B cell (primary cell): ENCODE measurements at regions not wholly inside any gene's neighbourhood (a gene's known extent, or its start where the extent isn't known, plus 50 kb on each side); places are given as distances from the start of the nearest gene placed in this dataset.

ENCODE experiments used
- ATAC-seq: fragments of 200-7000 bp; cut with Tn5 transposase; one replicate; pipeline ENCODE4 v1.10.0; 2021; ENCODE audit warnings: low read depth, mild to moderate bottlenecking, moderate number of reproducible peaks, moderate library complexity
- CTCF ChIA-PET: fragments of 350-600 bp; sonication (Branson Sonifier 250); formaldehyde crosslinking; loops from one replicate; lab custom pipeline; 2021; ENCODE audit warnings: antibody characterized with exemption, inconsistent platforms; lab: Charles Lee
- POLR2A ChIA-PET: fragments of 350-600 bp; sonication (Branson Sonifier 250); formaldehyde crosslinking; loops from one replicate; lab custom pipeline; 2021; ENCODE audit warnings: antibody characterized with exemption; lab: Charles Lee
- DNase-seq: peaks from one replicate; pipeline ENCODE4 v3.0.0; 2013
- H2AFZ ChIP-seq: 2 replicates; pipeline ENCODE4 v1.6.1; 2012; ENCODE audit warnings: mild to moderate bottlenecking, low read depth, low read length; ENCODE audit not compliant: insufficient read depth, poor library complexity, severe bottlenecking
- H3K27ac ChIP-seq, 2 donors: 1 replicate in 1 of 2; 2 replicates in 1 of 2; pipeline ENCODE4 v1.5.1; 2012 to 2013; ENCODE audit warnings: low read length in 2 of 2, mild to moderate bottlenecking in 2 of 2, moderate library complexity in 1 of 2
- H3K27me3 ChIP-seq, 4 experiments: fragments of 200-600 bp in 1 of 4; sonication (generic) in 1 of 4; replicated peaks in 1 of 4; 1 replicate in 2 of 4; 2 replicates in 2 of 4; pipeline versions ENCODE4 v1.6.1 to v1.7.0; 2013 to 2016; ENCODE audit warnings: low read length in 3 of 4, mild to moderate bottlenecking in 2 of 4, mixed read lengths in 1 of 4, moderate library complexity in 1 of 4; ENCODE audit not compliant: insufficient read depth in 4 of 4, control insufficient read depth in 3 of 4; ENCODE audit errors: control extremely low read depth in 1 of 4
- H3K36me3 ChIP-seq, 2 experiments: replicated peaks in 1 of 2; 1 replicate in 1 of 2; 2 replicates in 1 of 2; pipeline versions ENCODE4 v1.6.1 to v1.7.1; 2013; ENCODE audit warnings: low read length in 1 of 2; ENCODE audit not compliant: insufficient read depth in 2 of 2, control insufficient read depth in 1 of 2; ENCODE audit errors: control extremely low read depth in 1 of 2, extremely low read depth in 1 of 2
- H3K4me1 ChIP-seq, 2 donors: fragments of 200-600 bp in 1 of 2; sonication (generic) in 1 of 2; 1 replicate in 1 of 2; 2 replicates in 1 of 2; pipeline versions ENCODE4 v1.5.1 to v1.6.1; 2013 to 2017; ENCODE audit warnings: low read length in 2 of 2; ENCODE audit not compliant: control insufficient read depth in 2 of 2, insufficient read depth in 2 of 2
- H3K4me2 ChIP-seq: replicated peaks from 2 replicates; pipeline ENCODE3; 2012; ENCODE audit warnings: mild to moderate bottlenecking, low read depth, low read length; ENCODE audit not compliant: poor library complexity, severe bottlenecking
- H3K4me3 ChIP-seq, 5 experiments: fragments of 200-600 bp in 1 of 5; sonication (generic) in 1 of 5; 1 replicate in 3 of 5; 2 replicates in 2 of 5; pipeline versions ENCODE4 v1.5.1 to v1.7.0; 2011 to 2016; ENCODE audit warnings: low read length in 4 of 5, mild to moderate bottlenecking in 4 of 5, low read depth in 2 of 5, control low read depth in 1 of 5, moderate library complexity in 1 of 5; ENCODE audit not compliant: insufficient read depth in 1 of 5; ENCODE audit errors: control extremely low read depth in 1 of 5, extremely low read depth in 1 of 5
- H3K79me2 ChIP-seq: fragments of 200-600 bp; sonication (generic); one replicate; pipeline ENCODE4 v1.6.0; 2016; ENCODE audit warnings: low read length; ENCODE audit not compliant: control insufficient read depth, insufficient read depth
- H3K9ac ChIP-seq: fragments of 200-600 bp; sonication (generic); 2 replicates; pipeline ENCODE4 v1.6.1; 2017; ENCODE audit warnings: mild to moderate bottlenecking, low read length, moderate library complexity
- H3K9me3 ChIP-seq, 3 donors: one replicate each; pipeline versions ENCODE4 v1.6.1 to v1.7.1; 2013; ENCODE audit warnings: low read length in 2 of 3; ENCODE audit not compliant: control insufficient read depth in 2 of 3, insufficient read depth in 1 of 3; ENCODE audit errors: control extremely low read depth in 1 of 3
- H4K20me1 ChIP-seq: 2 replicates; pipeline ENCODE4 v1.6.0; 2012; ENCODE audit warnings: mild to moderate bottlenecking, low read length; ENCODE audit not compliant: insufficient read depth, control insufficient read depth, poor library complexity, severe bottlenecking
- H3K27ac Mint-ChIP-seq: one replicate; pipeline ENCODE4 v1.8.0; 2021; ENCODE audit warnings: mixed read lengths
- H3K27me3 Mint-ChIP-seq: one replicate; pipeline ENCODE4 v1.8.0; 2021; ENCODE audit warnings: mixed read lengths
- H3K4me1 Mint-ChIP-seq: one replicate; pipeline ENCODE4 v1.8.0; 2021; ENCODE audit warnings: mixed read lengths
- H3K4me3 Mint-ChIP-seq: one replicate; pipeline ENCODE4 v1.8.0; 2021; ENCODE audit warnings: mixed read lengths
- H3K9me3 Mint-ChIP-seq: one replicate; pipeline ENCODE4 v1.8.0; 2022; ENCODE audit warnings: mixed read lengths; ENCODE audit not compliant: insufficient read depth
- CTCF ChIP-seq: fragments of 200-600 bp; IDR thresholded peaks from one replicate; pipeline ENCODE4 v1.8.0; 2022; ENCODE audit warnings: antibody characterized with exemption, mild to moderate bottlenecking
- EZH2 ChIP-seq: IDR thresholded peaks from 2 replicates; pipeline ENCODE4 v1.6.1; 2012; ENCODE audit warnings: borderline replicate concordance, low read depth, mild to moderate bottlenecking, moderate library complexity, low read length; ENCODE audit not compliant: insufficient read depth, poor library complexity, severe bottlenecking
- WGBS: methylation state at CpG from one replicate; pipeline ENCODE4 v1.1.5; 2013; ENCODE audit warnings: missing lambda C conversion rate; ENCODE audit not compliant: insufficient coverage; 5-methylcytosine and 5-hydroxymethylcytosine counted together
- intact Hi-C: fragments of 100-400 bp; cut with micrococcal nuclease; formaldehyde crosslinking; loops from one replicate; pipeline ENCODE4 v1.10.0; 2022

DNA sequence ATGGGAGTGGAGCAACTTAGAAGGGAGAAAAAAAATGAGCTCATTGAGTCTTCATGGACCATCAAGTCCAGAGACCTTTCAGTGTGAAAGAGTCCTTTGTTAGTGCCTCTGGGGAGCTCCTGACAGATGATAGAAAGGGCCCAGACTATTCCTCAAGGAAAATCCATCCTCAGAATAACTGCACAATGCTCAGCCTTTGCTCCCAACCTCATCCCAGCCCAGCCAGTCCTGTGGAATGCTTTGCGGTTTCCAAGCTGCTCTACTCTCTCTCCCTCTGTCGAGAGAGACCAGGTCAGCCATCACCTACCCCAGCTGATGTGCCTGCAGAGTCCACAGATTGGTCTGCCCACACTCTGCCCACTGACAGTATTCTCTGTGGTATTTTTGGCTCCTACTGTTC lies 406.2 kb downstream of the MFSD1 start:
- intact Hi-C loops: no loop called here
- peaks cover 5% of the 10 kb centered on the region for H3K27me3 Mint-ChIP-seq
- Histone ChIP-seq H3K9me3 (peaks cover 0 to 3% (median 0%) of the 10 kb centered on the region in 3 donors), H3K79me2 (no peaks in the 10 kb centered on the region), H3K27me3 (no peaks in the 10 kb centered on the region), H3K4me2 (no peak overlapping the region), H4K20me1 (no peaks in the 10 kb centered on the region), H2AFZ (no peak overlapping the region), H3K4me3 (no peak overlapping the region), H3K4me1 (no peaks in the 10 kb centered on the region), H3K9ac (no peak overlapping the region), H3K27ac (no peak overlapping the region), H3K36me3 (no peaks in the 10 kb centered on the region)
- no peaks in the 10 kb centered on the region for H3K4me1 Mint-ChIP-seq
- ATAC-seq: no peak
- no peak for TF ChIP-seq CTCF
- no peak for TF ChIP-seq EZH2
- no peak overlapping the region for H3K4me3 Mint-ChIP-seq
- ChIA-PET POLR2A (no interaction called here), CTCF (interaction anchor here (1.6 kb wide), 1 partner anchor 52 kb away, joined by 4 read pairs; no protein-coding TSS in a partner anchor)
- peaks cover 4% of the 10 kb centered on the region for H3K9me3 Mint-ChIP-seq
- 81% methylated on average over 2 of the region's 2 CpGs for WGBS
- H3K27ac Mint-ChIP-seq: no peak overlapping the region
- DNase-seq: no peak

- no peak for ATAC-seq
- no peaks in the 10 kb centered on the region for H3K79me2 ChIP-seq
Measured at GRCh38 chr3:159209459-159209858, 407.6 kb downstream of the MFSD1 start.

More at GRCh38 chr3:159209459-159209858, 407.6 kb downstream of the MFSD1 start:
- Histone ChIP-seq H2AFZ (no peak overlapping the region), H3K4me2 (no peak overlapping the region), H3K4me3 (no peak overlapping the region), H4K20me1 (no peaks in the 10 kb centered on the region), H3K27ac (no peak overlapping the region), H3K27me3 (no peaks in the 10 kb centered on the region), H3K4me1 (no peaks in the 10 kb centered on the region), H3K9me3 (peaks cover 0 to 3% (median 0%) of the 10 kb centered on the region in 3 donors), H3K9ac (no peak overlapping the region), H3K36me3 (no peaks in the 10 kb centered on the region)
- peaks cover 4% of the 10 kb centered on the region for H3K9me3 Mint-ChIP-seq
- TF ChIP-seq EZH2: no peak
- no peak for TF ChIP-seq CTCF
- WGBS: 30% methylated on average over 1 of the region's 4 CpGs
- intact Hi-C loops: no loop called here
- H3K27ac Mint-ChIP-seq: no peak overlapping the region
- no peak for DNase-seq
- peaks cover 5% of the 10 kb centered on the region for H3K27me3 Mint-ChIP-seq
- H3K4me3 Mint-ChIP-seq: no peak overlapping the region
- H3K4me1 Mint-ChIP-seq: no peaks in the 10 kb centered on the region
- ChIA-PET POLR2A (no interaction called here), CTCF (no interaction called here)
